ENCODE measurements at regions not wholly inside any gene's neighbourhood (a gene's known extent, or its start where the extent isn't known, plus 50 kb on each side); places are given as distances from the start of the nearest gene placed in this dataset.

GRCh38 chr9:86675805-86676204 lies 271.5 kb downstream of the GAS1 start:
- H3K27me3 Mint-ChIP-seq (ENCODE audit: unreplicated experiment): no peaks in the 10 kb centered on the region
- H3K4me3 Mint-ChIP-seq (ENCODE audit: unreplicated experiment): no peak overlapping the region
- H3K36me3 Mint-ChIP-seq (ENCODE audit: unreplicated experiment): peaks cover 1% of the 10 kb centered on the region
- peaks cover 5% of the 10 kb centered on the region for H3K9me3 Mint-ChIP-seq (ENCODE audit: unreplicated experiment)
- no peak for TF ChIP-seq CTCF (IDR thresholded peaks at IDR 0.05)
- peaks cover 21% of the 10 kb centered on the region for H3K4me1 Mint-ChIP-seq (ENCODE audit: unreplicated experiment)
- DNase-seq (ENCODE audit: extremely low spot score, unreplicated experiment): no peak
- H3K27ac Mint-ChIP-seq (ENCODE audit: unreplicated experiment): no peak overlapping the region

GRCh38 chr9:86674487-86674886 lies 272.8 kb downstream of the GAS1 start:
- no peak for TF ChIP-seq CTCF (IDR thresholded peaks at IDR 0.05)
- Mint-ChIP-seq H3K27ac (ENCODE audit: unreplicated experiment) (no peak overlapping the region), H3K36me3 (ENCODE audit: unreplicated experiment) (peaks cover 1% of the 10 kb centered on the region), H3K4me1 (ENCODE audit: unreplicated experiment) (peaks cover 21% of the 10 kb centered on the region), H3K4me3 (ENCODE audit: unreplicated experiment) (no peak overlapping the region), H3K9me3 (ENCODE audit: unreplicated experiment) (peaks cover 7% of the 10 kb centered on the region), H3K27me3 (ENCODE audit: unreplicated experiment) (no peaks in the 10 kb centered on the region)
- DNase-seq (ENCODE audit: extremely low spot score, unreplicated experiment): no peak

- Mint-ChIP-seq H3K4me1 (ENCODE audit: unreplicated experiment) (peaks cover 21% of the 10 kb centered on the region), H3K27me3 (ENCODE audit: unreplicated experiment) (no peaks in the 10 kb centered on the region)
These were observed 274.3 kb downstream of the GAS1 start for GRCh38 chr9:86672966-86673365.

GRCh38 chr9:86672301-86672700 lies 275.0 kb downstream of the GAS1 start:
- H3K4me3 Mint-ChIP-seq (ENCODE audit: unreplicated experiment): no peak overlapping the region
- no peak for DNase-seq (ENCODE audit: extremely low spot score, unreplicated experiment)
- peaks cover 1% of the 10 kb centered on the region for H3K36me3 Mint-ChIP-seq (ENCODE audit: unreplicated experiment)
- no peak for TF ChIP-seq CTCF (IDR thresholded peaks at IDR 0.05)
- peaks cover 21% of the 10 kb centered on the region for H3K4me1 Mint-ChIP-seq (ENCODE audit: unreplicated experiment)
- no peak overlapping the region for H3K27ac Mint-ChIP-seq (ENCODE audit: unreplicated experiment)
- H3K27me3 Mint-ChIP-seq (ENCODE audit: unreplicated experiment): no peaks in the 10 kb centered on the region
- H3K9me3 Mint-ChIP-seq (ENCODE audit: unreplicated experiment): peaks cover 7% of the 10 kb centered on the region

More at GRCh38 chr9:86672966-86673365, 274.3 kb downstream of the GAS1 start:
- Mint-ChIP-seq H3K27ac (ENCODE audit: unreplicated experiment) (no peak overlapping the region), H3K36me3 (ENCODE audit: unreplicated experiment) (peaks cover 1% of the 10 kb centered on the region), H3K9me3 (ENCODE audit: unreplicated experiment) (peaks cover 7% of the 10 kb centered on the region), H3K4me3 (ENCODE audit: unreplicated experiment) (no peak overlapping the region)
- TF ChIP-seq CTCF (IDR thresholded peaks at IDR 0.05): no peak
- no peak for DNase-seq (ENCODE audit: extremely low spot score, unreplicated experiment)

- TF ChIP-seq CTCF (IDR thresholded peaks at IDR 0.05): no peak
- Mint-ChIP-seq H3K4me1 (ENCODE audit: unreplicated experiment) (peaks cover 21% of the 10 kb centered on the region), H3K27me3 (ENCODE audit: unreplicated experiment) (no peaks in the 10 kb centered on the region), H3K27ac (ENCODE audit: unreplicated experiment) (no peak overlapping the region), H3K9me3 (ENCODE audit: unreplicated experiment) (peaks cover 7% of the 10 kb centered on the region), H3K4me3 (ENCODE audit: unreplicated experiment) (no peak overlapping the region), H3K36me3 (ENCODE audit: unreplicated experiment) (peaks cover 1% of the 10 kb centered on the region)
- DNase-seq (ENCODE audit: extremely low spot score, unreplicated experiment): no peak
These were observed 276.3 kb downstream of the GAS1 start for GRCh38 chr9:86671018-86671417.

All from osteocyte (in vitro differentiated cells).